Uterus (tissue), 3 donors: ENCODE measurements at regions not wholly inside any gene's neighbourhood (a gene's known extent, or its start where the extent isn't known, plus 50 kb on each side); places are given as distances from the start of the nearest gene placed in this dataset.

Experiments
- DNase-seq, 2 donors: peaks; one replicate each; pipeline ENCODE4 v3.0.0-alpha.2; 2019 to 2020
- H3K27ac ChIP-seq, 2 donors: fragments of 200-600 bp; sonication (generic); 1 replicate in 1 of 2; 2 replicates in 1 of 2; pipeline ENCODE4 v1.5.1; 2016 to 2018
- H3K27me3 ChIP-seq, 2 donors: fragments of 200-600 bp; sonication (generic); one replicate each; pipeline ENCODE4 v1.5.1; 2018 to 2019; ENCODE audit warnings: control low read depth in 1 of 2
- H3K36me3 ChIP-seq, 2 donors: fragments of 200-600 bp; sonication (generic); one replicate each; pipeline ENCODE4 v1.5.1; 2019; ENCODE audit warnings: control low read depth in 1 of 2
- H3K4me1 ChIP-seq, 2 donors: fragments of 200-600 bp; sonication (generic); one replicate each; pipeline ENCODE4 v1.5.1; 2018 to 2019; ENCODE audit warnings: control low read depth in 1 of 2
- H3K4me3 ChIP-seq, 2 donors: fragments of 200-600 bp; sonication (generic); 1 replicate in 1 of 2; 2 replicates in 1 of 2; pipeline ENCODE4 v1.5.1; 2018 to 2019; ENCODE audit warnings: mild to moderate bottlenecking in 1 of 2
- H3K9me3 ChIP-seq, 2 donors: fragments of 200-600 bp; sonication (generic); one replicate each; pipeline ENCODE4 v1.5.1; 2019; ENCODE audit warnings: control low read depth in 1 of 2
- CTCF ChIP-seq, 4 experiments: fragments of 200-600 bp in 2 of 4; fragments of 450-650 bp in 2 of 4; sonication (generic) in 2 of 4; IDR thresholded peaks; one replicate each; pipeline ENCODE4 v1.5.1; 2016 to 2019; ENCODE audit warnings: antibody characterized with exemption in 4 of 4, mild to moderate bottlenecking in 2 of 4, moderate library complexity in 1 of 4
- POLR2A ChIP-seq, 2 donors: fragments of 450-650 bp; IDR thresholded peaks; one replicate each; pipeline ENCODE4 v1.6.1; 2016; ENCODE audit warnings: antibody characterized with exemption in 2 of 2, mild to moderate bottlenecking in 1 of 2, moderate library complexity in 1 of 2
- intact Hi-C: fragments of 100-400 bp; cut with DNase I; formaldehyde crosslinking; loops from one replicate; pipeline ENCODE4 v1.15.1; 2023; ENCODE audit warnings: low total_unique reads
- donor health status: DM: yes; HTN: yes; CAD: no.

GRCh38 chr2:105561401-105561800 is 162.6 kb upstream of the FHL2 start:
- intact Hi-C loops: no loop called here
- Histone ChIP-seq H3K4me1 (no peaks in the 10 kb centered on the region), H3K27me3 (no peaks in the 10 kb centered on the region), H3K36me3 (no peaks in the 10 kb centered on the region), H3K9me3 (no peaks in the 10 kb centered on the region), H3K4me3 (no peak overlapping the region), H3K27ac (no peak overlapping the region)
- TF ChIP-seq POLR2A (IDR thresholded peaks at IDR 0.05) (no peak), CTCF (IDR thresholded peaks at IDR 0.05) (no peak)
- no peak for DNase-seq

GRCh38 chr2:105560157-105560556 is 161.3 kb upstream of the FHL2 start:
- H3K27me3 ChIP-seq: no peaks in the 10 kb centered on the region
- no peaks in the 10 kb centered on the region for H3K9me3 ChIP-seq
- no peak overlapping the region for H3K27ac ChIP-seq
- no peak overlapping the region for H3K4me3 ChIP-seq
- no peaks in the 10 kb centered on the region for H3K4me1 ChIP-seq
- intact Hi-C loops: no loop called here
- TF ChIP-seq CTCF (IDR thresholded peaks at IDR 0.05) (no peak), POLR2A (IDR thresholded peaks at IDR 0.05) (no peak)
- H3K36me3 ChIP-seq: no peaks in the 10 kb centered on the region
- no peak for DNase-seq

- Histone ChIP-seq H3K27me3 (no peaks in the 10 kb centered on the region), H3K36me3 (no peaks in the 10 kb centered on the region), H3K9me3 (no peaks in the 10 kb centered on the region), H3K4me1 (no peaks in the 10 kb centered on the region), H3K4me3 (no peak overlapping the region), H3K27ac (no peak overlapping the region)
- TF ChIP-seq POLR2A (IDR thresholded peaks at IDR 0.05): no peak
- no peak for TF ChIP-seq CTCF (IDR thresholded peaks at IDR 0.05)
- intact Hi-C loops: no loop called here
- DNase-seq: peak; percentile 26 to 35
Observed at GRCh38 chr2:105557021-105557920, 158.4 kb upstream of the FHL2 start.

GRCh38 chr2:105556366-105556765 is 157.5 kb upstream of the FHL2 start:
- TF ChIP-seq POLR2A (IDR thresholded peaks at IDR 0.05) (no peak), CTCF (IDR thresholded peaks at IDR 0.05) (no peak)
- Histone ChIP-seq H3K4me3 (no peak overlapping the region), H3K27me3 (no peaks in the 10 kb centered on the region), H3K36me3 (no peaks in the 10 kb centered on the region), H3K4me1 (no peaks in the 10 kb centered on the region), H3K9me3 (no peaks in the 10 kb centered on the region), H3K27ac (no peak overlapping the region)
- no peak for DNase-seq
- intact Hi-C loops: no loop called here

- Histone ChIP-seq H3K9me3 (no peaks in the 10 kb centered on the region), H3K4me1 (no peaks in the 10 kb centered on the region), H3K27ac (no peak overlapping the region), H3K4me3 (no peak overlapping the region), H3K36me3 (no peaks in the 10 kb centered on the region), H3K27me3 (no peaks in the 10 kb centered on the region)
- intact Hi-C loops: no loop called here
- no peak for DNase-seq
- TF ChIP-seq CTCF (IDR thresholded peaks at IDR 0.05) (no peak), POLR2A (IDR thresholded peaks at IDR 0.05) (no peak)
Observed at GRCh38 chr2:105554235-105554634, 155.4 kb upstream of the FHL2 start.
